ENCODE measurements at regions not wholly inside any gene's neighbourhood (a gene's known extent, or its start where the extent isn't known, plus 50 kb on each side); places are given as distances from the start of the nearest gene placed in this dataset.

DNA sequence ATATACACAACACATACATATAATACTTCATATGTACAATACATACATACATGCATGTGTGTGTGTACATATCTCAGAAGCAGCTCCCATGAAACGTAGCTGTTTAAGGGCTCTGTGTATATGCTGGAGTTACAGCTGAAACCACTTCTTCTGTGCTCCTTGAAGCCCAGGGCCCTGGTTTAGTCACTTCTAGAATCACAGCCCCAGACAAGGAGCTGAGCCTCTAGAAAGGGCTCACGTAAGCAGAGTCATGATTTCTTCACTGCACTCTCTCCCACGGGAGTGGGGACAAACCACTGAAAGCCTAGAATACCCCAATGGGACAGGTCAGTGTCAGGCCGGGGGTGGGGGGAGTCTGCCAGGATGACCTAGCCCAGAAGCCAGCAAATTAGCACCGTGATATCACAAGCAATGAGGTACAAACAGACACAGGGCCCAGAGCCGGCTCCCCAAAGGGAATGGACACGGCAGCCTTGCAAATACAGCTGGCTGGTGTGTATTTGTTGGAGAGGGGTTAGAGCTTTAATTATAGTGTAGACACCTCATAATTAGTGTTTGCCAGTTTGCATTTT, 90.3 kb downstream of the C1QL2 start:
- no peaks in the 10 kb centered on the region for H3K36me3 Mint-ChIP-seq (ENCODE audit: low read depth)
- no peaks in the 10 kb centered on the region for H3K9me2 ChIP-seq (ENCODE audit: insufficient read depth)
- ATAC-seq (peak; percentile 44; the same call in 2 of the 3 replicates), DNase-seq (ENCODE audit: low spot score) (peak; percentile 4)
- peaks cover 3% of the 10 kb centered on the region for H3K27me3 Mint-ChIP-seq (ENCODE audit: insufficient read depth, low read depth, poor library complexity)
- H3K27ac Mint-ChIP-seq, result 0 out of 2 replicates have a peak overlapping the region, but pooled peaks have one; percentile 36
- no peaks in the 10 kb centered on the region for H3K36me3 ChIP-seq (ENCODE audit: insufficient read depth)
- no peak for TF ChIP-seq STAT1 (IDR thresholded peaks at IDR 0.05; ENCODE audit: unreplicated experiment)
- no peak for TF ChIP-seq ZNF331 (CRISPR knock-in tag; IDR thresholded peaks at IDR 0.05; ENCODE audit: low read depth)
- no peak for TF ChIP-seq NANOG (IDR thresholded peaks at IDR 0.05; ENCODE audit: borderline replicate concordance)
- TF ChIP-seq JUNB (IDR thresholded peaks at IDR 0.05; ENCODE audit: unreplicated experiment), result no peak
- no peak for TF ChIP-seq EZH2phosphoT487 (IDR thresholded peaks at IDR 0.05; ENCODE audit: unreplicated experiment)
- no peak for TF ChIP-seq ZNF114 (CRISPR knock-in tag; IDR thresholded peaks at IDR 0.05)
- no peak for TF ChIP-seq EZH2 (IDR thresholded peaks at IDR 0.05; ENCODE audit: low read depth, unreplicated experiment)
- TF ChIP-seq, protein P1, sequence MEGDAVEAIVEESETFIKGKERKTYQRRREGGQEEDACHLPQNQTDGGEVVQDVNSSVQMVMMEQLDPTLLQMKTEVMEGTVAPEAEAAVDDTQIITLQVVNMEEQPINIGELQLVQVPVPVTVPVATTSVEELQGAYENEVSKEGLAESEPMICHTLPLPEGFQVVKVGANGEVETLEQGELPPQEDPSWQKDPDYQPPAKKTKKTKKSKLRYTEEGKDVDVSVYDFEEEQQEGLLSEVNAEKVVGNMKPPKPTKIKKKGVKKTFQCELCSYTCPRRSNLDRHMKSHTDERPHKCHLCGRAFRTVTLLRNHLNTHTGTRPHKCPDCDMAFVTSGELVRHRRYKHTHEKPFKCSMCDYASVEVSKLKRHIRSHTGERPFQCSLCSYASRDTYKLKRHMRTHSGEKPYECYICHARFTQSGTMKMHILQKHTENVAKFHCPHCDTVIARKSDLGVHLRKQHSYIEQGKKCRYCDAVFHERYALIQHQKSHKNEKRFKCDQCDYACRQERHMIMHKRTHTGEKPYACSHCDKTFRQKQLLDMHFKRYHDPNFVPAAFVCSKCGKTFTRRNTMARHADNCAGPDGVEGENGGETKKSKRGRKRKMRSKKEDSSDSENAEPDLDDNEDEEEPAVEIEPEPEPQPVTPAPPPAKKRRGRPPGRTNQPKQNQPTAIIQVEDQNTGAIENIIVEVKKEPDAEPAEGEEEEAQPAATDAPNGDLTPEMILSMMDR (conservative IDR thresholded peaks at IDR 0.05; ENCODE audit: low read depth in 2 of 2), result no peak
- TF ChIP-seq, protein P2, sequence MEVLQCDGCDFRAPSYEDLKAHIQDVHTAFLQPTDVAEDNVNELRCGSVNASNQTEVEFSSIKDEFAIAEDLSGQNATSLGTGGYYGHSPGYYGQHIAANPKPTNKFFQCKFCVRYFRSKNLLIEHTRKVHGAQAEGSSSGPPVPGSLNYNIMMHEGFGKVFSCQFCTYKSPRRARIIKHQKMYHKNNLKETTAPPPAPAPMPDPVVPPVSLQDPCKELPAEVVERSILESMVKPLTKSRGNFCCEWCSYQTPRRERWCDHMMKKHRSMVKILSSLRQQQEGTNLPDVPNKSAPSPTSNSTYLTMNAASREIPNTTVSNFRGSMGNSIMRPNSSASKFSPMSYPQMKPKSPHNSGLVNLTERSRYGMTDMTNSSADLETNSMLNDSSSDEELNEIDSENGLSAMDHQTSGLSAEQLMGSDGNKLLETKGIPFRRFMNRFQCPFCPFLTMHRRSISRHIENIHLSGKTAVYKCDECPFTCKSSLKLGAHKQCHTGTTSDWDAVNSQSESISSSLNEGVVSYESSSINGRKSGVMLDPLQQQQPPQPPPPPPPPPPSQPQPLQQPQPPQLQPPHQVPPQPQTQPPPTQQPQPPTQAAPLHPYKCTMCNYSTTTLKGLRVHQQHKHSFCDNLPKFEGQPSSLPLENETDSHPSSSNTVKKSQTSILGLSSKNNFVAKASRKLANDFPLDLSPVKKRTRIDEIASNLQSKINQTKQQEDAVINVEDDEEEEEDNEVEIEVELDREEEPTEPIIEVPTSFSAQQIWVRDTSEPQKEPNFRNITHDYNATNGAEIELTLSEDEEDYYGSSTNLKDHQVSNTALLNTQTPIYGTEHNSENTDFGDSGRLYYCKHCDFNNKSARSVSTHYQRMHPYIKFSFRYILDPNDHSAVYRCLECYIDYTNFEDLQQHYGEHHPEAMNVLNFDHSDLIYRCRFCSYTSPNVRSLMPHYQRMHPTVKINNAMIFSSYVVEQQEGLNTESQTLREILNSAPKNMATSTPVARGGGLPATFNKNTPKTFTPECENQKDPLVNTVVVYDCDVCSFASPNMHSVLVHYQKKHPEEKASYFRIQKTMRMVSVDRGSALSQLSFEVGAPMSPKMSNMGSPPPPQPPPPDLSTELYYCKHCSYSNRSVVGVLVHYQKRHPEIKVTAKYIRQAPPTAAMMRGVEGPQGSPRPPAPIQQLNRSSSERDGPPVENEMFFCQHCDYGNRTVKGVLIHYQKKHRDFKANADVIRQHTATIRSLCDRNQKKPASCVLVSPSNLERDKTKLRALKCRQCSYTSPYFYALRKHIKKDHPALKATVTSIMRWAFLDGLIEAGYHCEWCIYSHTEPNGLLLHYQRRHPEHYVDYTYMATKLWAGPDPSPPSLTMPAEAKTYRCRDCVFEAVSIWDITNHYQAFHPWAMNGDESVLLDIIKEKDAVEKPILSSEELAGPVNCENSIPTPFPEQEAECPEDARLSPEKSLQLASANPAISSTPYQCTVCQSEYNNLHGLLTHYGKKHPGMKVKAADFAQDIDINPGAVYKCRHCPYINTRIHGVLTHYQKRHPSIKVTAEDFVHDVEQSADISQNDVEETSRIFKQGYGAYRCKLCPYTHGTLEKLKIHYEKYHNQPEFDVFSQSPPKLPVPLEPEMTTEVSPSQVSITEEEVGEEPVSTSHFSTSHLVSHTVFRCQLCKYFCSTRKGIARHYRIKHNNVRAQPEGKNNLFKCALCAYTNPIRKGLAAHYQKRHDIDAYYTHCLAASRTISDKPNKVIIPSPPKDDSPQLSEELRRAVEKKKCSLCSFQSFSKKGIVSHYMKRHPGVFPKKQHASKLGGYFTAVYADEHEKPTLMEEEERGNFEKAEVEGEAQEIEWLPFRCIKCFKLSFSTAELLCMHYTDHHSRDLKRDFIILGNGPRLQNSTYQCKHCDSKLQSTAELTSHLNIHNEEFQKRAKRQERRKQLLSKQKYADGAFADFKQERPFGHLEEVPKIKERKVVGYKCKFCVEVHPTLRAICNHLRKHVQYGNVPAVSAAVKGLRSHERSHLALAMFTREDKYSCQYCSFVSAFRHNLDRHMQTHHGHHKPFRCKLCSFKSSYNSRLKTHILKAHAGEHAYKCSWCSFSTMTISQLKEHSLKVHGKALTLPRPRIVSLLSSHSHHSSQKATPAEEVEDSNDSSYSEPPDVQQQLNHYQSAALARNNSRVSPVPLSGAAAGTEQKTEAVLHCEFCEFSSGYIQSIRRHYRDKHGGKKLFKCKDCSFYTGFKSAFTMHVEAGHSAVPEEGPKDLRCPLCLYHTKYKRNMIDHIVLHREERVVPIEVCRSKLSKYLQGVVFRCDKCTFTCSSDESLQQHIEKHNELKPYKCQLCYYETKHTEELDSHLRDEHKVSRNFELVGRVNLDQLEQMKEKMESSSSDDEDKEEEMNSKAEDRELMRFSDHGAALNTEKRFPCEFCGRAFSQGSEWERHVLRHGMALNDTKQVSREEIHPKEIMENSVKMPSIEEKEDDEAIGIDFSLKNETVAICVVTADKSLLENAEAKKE (CRISPR knock-in tag; IDR thresholded peaks at IDR 0.05), result no peak
- no peak for TF ChIP-seq REST (IDR thresholded peaks at IDR 0.05; ENCODE audit: unreplicated experiment)
- no peak for TF ChIP-seq CREB1 (CRISPR knock-in tag; IDR thresholded peaks at IDR 0.05; ENCODE audit: low read depth)
- no peak for TF ChIP-seq ETS1 (IDR thresholded peaks at IDR 0.05)
- no peak for TF ChIP-seq POLR2AphosphoS5 (IDR thresholded peaks at IDR 0.05; ENCODE audit: low read depth)
- H3K27me3 ChIP-seq (ENCODE audit: insufficient read depth), result no peaks in the 10 kb centered on the region
- H3K4me3 ChIP-seq, result no peak overlapping the region
- no peaks in the 10 kb centered on the region; the same call in 1 of the 3 replicates for H3K9me3 Mint-ChIP-seq
- H3F3A ChIP-seq (replicated peaks; ENCODE audit: low read depth), result no peaks in the 10 kb centered on the region
- no peak overlapping the region for H3K4me3 Mint-ChIP-seq
- H3K4me1 Mint-ChIP-seq, result no peaks in the 10 kb centered on the region; the same call in 2 of the 3 replicates
- no peak overlapping the region for H3K27ac ChIP-seq (ENCODE audit: low read depth)
- H3K79me2 ChIP-seq (replicated peaks; ENCODE audit: insufficient read depth), result no peaks in the 10 kb centered on the region
- H2AFZ ChIP-seq, result peak overlapping the region; percentile 92; the same call in 1 of the 2 replicates
- H3K4me1 ChIP-seq (ENCODE audit: insufficient read depth), result peaks cover 21% of the 10 kb centered on the region
- H3K4me2 ChIP-seq, result peak overlapping the region; percentile 61
- H4K20me1 ChIP-seq (replicated peaks; ENCODE audit: insufficient read depth), result no peaks in the 10 kb centered on the region

Measured in GM23338 (cell line).